Kidney (tissue), 13 donors: ENCODE measurements at regions not wholly inside any gene's neighbourhood (a gene's known extent, or its start where the extent isn't known, plus 50 kb on each side); places are given as distances from the start of the nearest gene placed in this dataset.

Source experiments
- DNase-seq, 5 donors: peaks; one replicate each; pipeline ENCODE4 v3.0.0-alpha.2; 2013 to 2020
- FAIRE-seq: peaks from 2 replicates; lab custom pipeline; 2012; peaks lifted over from hg19 to GRCh38; lab: Jason Lieb, UNC
- H3K27ac ChIP-seq, 2 donors: one replicate each; pipeline ENCODE4 v1.7.0; 2013; ENCODE audit warnings: low read depth in 2 of 2, low read length in 2 of 2, inconsistent platforms in 1 of 2
- H3K27me3 ChIP-seq: one replicate; pipeline ENCODE4 v1.7.1; 2013; ENCODE audit warnings: low read length, inconsistent platforms; ENCODE audit not compliant: control insufficient read depth, insufficient read depth
- H3K36me3 ChIP-seq, 3 donors: one replicate each; pipeline versions ENCODE4 v1.7.0 to v1.7.1; 2013; ENCODE audit warnings: low read length in 3 of 3, control low read depth in 1 of 3, inconsistent platforms in 1 of 3; ENCODE audit not compliant: insufficient read depth in 3 of 3, control insufficient read depth in 2 of 3
- H3K4me1 ChIP-seq, 3 donors: one replicate each; pipeline versions ENCODE4 v1.7.0 to v1.7.1; 2013; ENCODE audit warnings: low read length in 3 of 3, inconsistent platforms in 1 of 3, low read depth in 1 of 3; ENCODE audit not compliant: control insufficient read depth in 2 of 3, insufficient read depth in 2 of 3
- H3K4me3 ChIP-seq, 3 donors: one replicate each; pipeline versions ENCODE4 v1.7.0 to v1.8.1; 2013; ENCODE audit warnings: low read length in 3 of 3, control low read depth in 1 of 3, inconsistent platforms in 1 of 3
- H3K9ac ChIP-seq, 3 donors: one replicate each; pipeline versions ENCODE4 v1.7.0 to v1.7.1; 2013; ENCODE audit warnings: low read length in 3 of 3, control low read depth in 1 of 3, inconsistent platforms in 1 of 3
- H3K9me3 ChIP-seq, 3 donors: one replicate each; pipeline versions ENCODE4 v1.7.0 to v1.7.1; 2013; ENCODE audit warnings: low read length in 3 of 3, control low read depth in 1 of 3, inconsistent platforms in 1 of 3; ENCODE audit not compliant: control insufficient read depth in 2 of 3, insufficient read depth in 1 of 3
- CTCF ChIP-seq: IDR thresholded peaks from 3 replicates; pipeline ENCODE4 v1.5.1; 2012; ENCODE audit warnings: mild to moderate bottlenecking, moderate library complexity, borderline replicate concordance; ENCODE audit not compliant: insufficient read depth; ENCODE audit errors: extremely low read depth
- intact Hi-C: fragments of 100-400 bp; cut with DNase I; formaldehyde crosslinking; loops from one replicate; pipeline ENCODE4 v1.11.1; 2022
- donor health status: control.
- donor health status: control.
- donor health status: control.
- donor health status: control.
- donor health status: control.
- donor health status: DM: yes; HTN: yes; CAD: no.
- donor health status: Normal renal cell carcinoma (clear cell type).

- DNase-seq (no peak), FAIRE-seq (no peak)
- no peaks in the 10 kb centered on the region for H3K27me3 ChIP-seq
- no peak overlapping the region for H3K27ac ChIP-seq
- H3K4me3 ChIP-seq = no peak overlapping the region
- intact Hi-C loops = no loop called here
- H3K9ac ChIP-seq = no peak overlapping the region
- no peaks in the 10 kb centered on the region for H3K9me3 ChIP-seq
- no peak for TF ChIP-seq CTCF
- no peaks in the 10 kb centered on the region for H3K36me3 ChIP-seq
- H3K4me1 ChIP-seq = no peaks in the 10 kb centered on the region
Measured at GRCh38 chr3:110774496-110775265, 296.9 kb upstream of the NECTIN3 start.

- no peaks in the 10 kb centered on the region for H3K4me1 ChIP-seq
- DNase-seq (no peak), FAIRE-seq (no peak)
- H3K9ac ChIP-seq = no peak overlapping the region
- H3K36me3 ChIP-seq = no peaks in the 10 kb centered on the region
- TF ChIP-seq CTCF = no peak
- H3K27ac ChIP-seq = no peak overlapping the region
- intact Hi-C loops = no loop called here
- no peak overlapping the region for H3K4me3 ChIP-seq
- H3K9me3 ChIP-seq = no peaks in the 10 kb centered on the region
- no peaks in the 10 kb centered on the region for H3K27me3 ChIP-seq
Measured at GRCh38 chr3:110779581-110779980, 292.0 kb upstream of the NECTIN3 start.

GRCh38 chr3:110783541-110783940 lies 288.1 kb upstream of the NECTIN3 start:
- Histone ChIP-seq H3K27me3 (no peaks in the 10 kb centered on the region), H3K36me3 (no peaks in the 10 kb centered on the region), H3K9me3 (peaks cover 0 to 10% (median 0%) of the 10 kb centered on the region in 3 donors), H3K9ac (no peak overlapping the region), H3K27ac (no peak overlapping the region), H3K4me3 (no peak overlapping the region), H3K4me1 (no peaks in the 10 kb centered on the region)
- DNase-seq = no peak
- intact Hi-C loops = no loop called here
- no peak for TF ChIP-seq CTCF
- FAIRE-seq = no peak
